Astrocyte (in vitro differentiated cells and primary cell): ENCODE measurements at regions not wholly inside any gene's neighbourhood (a gene's known extent, or its start where the extent isn't known, plus 50 kb on each side); places are given as distances from the start of the nearest gene placed in this dataset.

Experiments used
- EZH2 ChIP-seq: IDR thresholded peaks from 2 replicates; pipeline ENCODE4 v1.6.1; 2012; ENCODE audit warnings: mild to moderate bottlenecking, low read length, inconsistent platforms; ENCODE audit not compliant: insufficient read depth
- TF ChIP-seq, protein P1 (sequence below): IDR thresholded peaks from 2 replicates; pipeline ENCODE4 v1.5.1; 2011; ENCODE audit warnings: low read depth, mild to moderate bottlenecking, inconsistent platforms, low read length, moderate library complexity; ENCODE audit not compliant: insufficient read depth

DNA sequence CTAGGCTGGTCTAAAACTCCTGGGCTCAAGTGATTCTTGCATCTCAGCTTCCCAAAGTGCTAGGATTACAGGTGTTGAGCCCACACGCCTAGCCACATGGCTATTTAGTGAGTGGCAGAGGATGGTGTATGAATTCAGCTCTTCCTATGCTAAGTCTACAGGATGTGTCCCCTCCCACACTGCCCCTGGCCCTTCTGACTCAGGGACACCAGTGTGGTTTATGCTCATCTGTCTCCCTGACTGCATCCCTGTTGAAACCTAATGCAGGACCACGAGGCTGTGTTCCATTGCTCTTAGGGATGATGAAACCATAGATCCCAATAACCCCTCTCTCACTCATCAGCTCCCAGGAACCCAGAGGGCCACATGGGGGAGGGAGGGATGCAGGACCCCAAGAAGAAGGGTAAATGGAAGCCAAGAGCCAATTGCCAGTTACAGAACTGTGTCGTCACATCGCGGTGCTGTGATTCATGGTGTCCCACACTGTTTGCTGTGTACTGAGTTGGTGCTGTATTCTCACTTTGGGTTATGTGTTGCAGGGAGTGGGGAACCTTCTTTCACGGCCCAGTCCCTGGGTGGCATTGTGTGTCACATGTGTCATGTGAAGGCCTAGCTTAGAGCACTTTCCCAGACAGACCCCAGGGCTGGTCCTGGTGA, 102.9 kb upstream of the HAAO start:
- TF ChIP-seq EZH2 = no peak
- TF ChIP-seq, protein P1, sequence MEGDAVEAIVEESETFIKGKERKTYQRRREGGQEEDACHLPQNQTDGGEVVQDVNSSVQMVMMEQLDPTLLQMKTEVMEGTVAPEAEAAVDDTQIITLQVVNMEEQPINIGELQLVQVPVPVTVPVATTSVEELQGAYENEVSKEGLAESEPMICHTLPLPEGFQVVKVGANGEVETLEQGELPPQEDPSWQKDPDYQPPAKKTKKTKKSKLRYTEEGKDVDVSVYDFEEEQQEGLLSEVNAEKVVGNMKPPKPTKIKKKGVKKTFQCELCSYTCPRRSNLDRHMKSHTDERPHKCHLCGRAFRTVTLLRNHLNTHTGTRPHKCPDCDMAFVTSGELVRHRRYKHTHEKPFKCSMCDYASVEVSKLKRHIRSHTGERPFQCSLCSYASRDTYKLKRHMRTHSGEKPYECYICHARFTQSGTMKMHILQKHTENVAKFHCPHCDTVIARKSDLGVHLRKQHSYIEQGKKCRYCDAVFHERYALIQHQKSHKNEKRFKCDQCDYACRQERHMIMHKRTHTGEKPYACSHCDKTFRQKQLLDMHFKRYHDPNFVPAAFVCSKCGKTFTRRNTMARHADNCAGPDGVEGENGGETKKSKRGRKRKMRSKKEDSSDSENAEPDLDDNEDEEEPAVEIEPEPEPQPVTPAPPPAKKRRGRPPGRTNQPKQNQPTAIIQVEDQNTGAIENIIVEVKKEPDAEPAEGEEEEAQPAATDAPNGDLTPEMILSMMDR = no peak
